Esophagus muscularis mucosa (tissue), 3 donors: ENCODE measurements at regions not wholly inside any gene's neighbourhood (a gene's known extent, or its start where the extent isn't known, plus 50 kb on each side); places are given as distances from the start of the nearest gene placed in this dataset.

Experiments used
- CTCF ChIP-seq, 3 experiments: fragments of 200-600 bp in 2 of 3; fragments of 450-650 bp in 1 of 3; sonication (generic) in 2 of 3; IDR thresholded peaks; one replicate each; pipeline ENCODE4 v1.5.1; 2017 to 2019; ENCODE audit warnings: antibody characterized with exemption in 3 of 3, mild to moderate bottlenecking in 2 of 3, moderate library complexity in 1 of 3
- POLR2A ChIP-seq: fragments of 450-650 bp; IDR thresholded peaks from one replicate; pipeline ENCODE4 v1.6.1; 2017; ENCODE audit warnings: antibody characterized with exemption, moderate library complexity, mild to moderate bottlenecking, low read depth

DNA sequence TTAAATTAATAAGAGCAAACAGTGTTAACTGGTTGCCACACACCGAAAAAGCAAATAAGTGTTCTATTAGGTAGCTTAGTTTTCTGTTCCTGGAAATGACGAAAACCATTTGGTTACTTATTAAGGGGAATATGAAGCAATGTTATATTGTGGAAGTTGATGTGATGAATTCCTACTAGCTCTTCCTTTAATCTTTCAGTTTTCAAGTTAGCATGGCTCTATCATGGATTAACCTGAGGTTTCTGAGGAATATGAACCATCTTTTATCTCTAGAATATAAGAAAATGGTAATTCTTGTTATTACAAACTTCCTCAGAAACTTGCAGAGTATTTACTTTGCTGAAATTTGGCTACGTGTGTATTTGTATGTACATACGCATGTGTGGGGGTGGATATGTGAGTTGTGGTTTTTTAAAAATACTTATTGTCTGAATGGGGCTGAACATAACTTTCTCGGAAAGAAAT is 245.7 kb downstream of the KCNC2 start:
- no peak for TF ChIP-seq CTCF (IDR thresholded peaks at IDR 0.05)
- no peak for TF ChIP-seq POLR2A
